B cell (primary cell): ENCODE measurements at regions not wholly inside any gene's neighbourhood (a gene's known extent, or its start where the extent isn't known, plus 50 kb on each side); places are given as distances from the start of the nearest gene placed in this dataset.

ENCODE experiments used
- ATAC-seq: fragments of 200-7000 bp; cut with Tn5 transposase; one replicate; pipeline ENCODE4 v1.10.0; 2021; ENCODE audit warnings: low read depth, mild to moderate bottlenecking, moderate number of reproducible peaks, moderate library complexity
- CTCF ChIA-PET: fragments of 350-600 bp; sonication (Branson Sonifier 250); formaldehyde crosslinking; loops from one replicate; lab custom pipeline; 2021; ENCODE audit warnings: antibody characterized with exemption, inconsistent platforms; lab: Charles Lee
- POLR2A ChIA-PET: fragments of 350-600 bp; sonication (Branson Sonifier 250); formaldehyde crosslinking; loops from one replicate; lab custom pipeline; 2021; ENCODE audit warnings: antibody characterized with exemption; lab: Charles Lee
- DNase-seq: peaks from one replicate; pipeline ENCODE4 v3.0.0; 2013
- H2AFZ ChIP-seq: 2 replicates; pipeline ENCODE4 v1.6.1; 2012; ENCODE audit warnings: mild to moderate bottlenecking, low read depth, low read length; ENCODE audit not compliant: insufficient read depth, poor library complexity, severe bottlenecking
- H3K27ac ChIP-seq, 2 donors: 1 replicate in 1 of 2; 2 replicates in 1 of 2; pipeline ENCODE4 v1.5.1; 2012 to 2013; ENCODE audit warnings: low read length in 2 of 2, mild to moderate bottlenecking in 2 of 2, moderate library complexity in 1 of 2
- H3K27me3 ChIP-seq, 4 experiments: fragments of 200-600 bp in 1 of 4; sonication (generic) in 1 of 4; replicated peaks in 1 of 4; 1 replicate in 2 of 4; 2 replicates in 2 of 4; pipeline versions ENCODE4 v1.6.1 to v1.7.0; 2013 to 2016; ENCODE audit warnings: low read length in 3 of 4, mild to moderate bottlenecking in 2 of 4, mixed read lengths in 1 of 4, moderate library complexity in 1 of 4; ENCODE audit not compliant: insufficient read depth in 4 of 4, control insufficient read depth in 3 of 4; ENCODE audit errors: control extremely low read depth in 1 of 4
- H3K36me3 ChIP-seq, 2 experiments: replicated peaks in 1 of 2; 1 replicate in 1 of 2; 2 replicates in 1 of 2; pipeline versions ENCODE4 v1.6.1 to v1.7.1; 2013; ENCODE audit warnings: low read length in 1 of 2; ENCODE audit not compliant: insufficient read depth in 2 of 2, control insufficient read depth in 1 of 2; ENCODE audit errors: control extremely low read depth in 1 of 2, extremely low read depth in 1 of 2
- H3K4me1 ChIP-seq, 2 donors: fragments of 200-600 bp in 1 of 2; sonication (generic) in 1 of 2; 1 replicate in 1 of 2; 2 replicates in 1 of 2; pipeline versions ENCODE4 v1.5.1 to v1.6.1; 2013 to 2017; ENCODE audit warnings: low read length in 2 of 2; ENCODE audit not compliant: control insufficient read depth in 2 of 2, insufficient read depth in 2 of 2
- H3K4me2 ChIP-seq: replicated peaks from 2 replicates; pipeline ENCODE3; 2012; ENCODE audit warnings: mild to moderate bottlenecking, low read depth, low read length; ENCODE audit not compliant: poor library complexity, severe bottlenecking
- H3K4me3 ChIP-seq, 5 experiments: fragments of 200-600 bp in 1 of 5; sonication (generic) in 1 of 5; 1 replicate in 3 of 5; 2 replicates in 2 of 5; pipeline versions ENCODE4 v1.5.1 to v1.7.0; 2011 to 2016; ENCODE audit warnings: low read length in 4 of 5, mild to moderate bottlenecking in 4 of 5, low read depth in 2 of 5, control low read depth in 1 of 5, moderate library complexity in 1 of 5; ENCODE audit not compliant: insufficient read depth in 1 of 5; ENCODE audit errors: control extremely low read depth in 1 of 5, extremely low read depth in 1 of 5
- H3K79me2 ChIP-seq: fragments of 200-600 bp; sonication (generic); one replicate; pipeline ENCODE4 v1.6.0; 2016; ENCODE audit warnings: low read length; ENCODE audit not compliant: control insufficient read depth, insufficient read depth
- H3K9ac ChIP-seq: fragments of 200-600 bp; sonication (generic); 2 replicates; pipeline ENCODE4 v1.6.1; 2017; ENCODE audit warnings: mild to moderate bottlenecking, low read length, moderate library complexity
- H3K9me3 ChIP-seq, 3 donors: one replicate each; pipeline versions ENCODE4 v1.6.1 to v1.7.1; 2013; ENCODE audit warnings: low read length in 2 of 3; ENCODE audit not compliant: control insufficient read depth in 2 of 3, insufficient read depth in 1 of 3; ENCODE audit errors: control extremely low read depth in 1 of 3
- H4K20me1 ChIP-seq: 2 replicates; pipeline ENCODE4 v1.6.0; 2012; ENCODE audit warnings: mild to moderate bottlenecking, low read length; ENCODE audit not compliant: insufficient read depth, control insufficient read depth, poor library complexity, severe bottlenecking
- H3K27ac Mint-ChIP-seq: one replicate; pipeline ENCODE4 v1.8.0; 2021; ENCODE audit warnings: mixed read lengths
- H3K27me3 Mint-ChIP-seq: one replicate; pipeline ENCODE4 v1.8.0; 2021; ENCODE audit warnings: mixed read lengths
- H3K4me1 Mint-ChIP-seq: one replicate; pipeline ENCODE4 v1.8.0; 2021; ENCODE audit warnings: mixed read lengths
- H3K4me3 Mint-ChIP-seq: one replicate; pipeline ENCODE4 v1.8.0; 2021; ENCODE audit warnings: mixed read lengths
- H3K9me3 Mint-ChIP-seq: one replicate; pipeline ENCODE4 v1.8.0; 2022; ENCODE audit warnings: mixed read lengths; ENCODE audit not compliant: insufficient read depth
- CTCF ChIP-seq: fragments of 200-600 bp; IDR thresholded peaks from one replicate; pipeline ENCODE4 v1.8.0; 2022; ENCODE audit warnings: antibody characterized with exemption, mild to moderate bottlenecking
- EZH2 ChIP-seq: IDR thresholded peaks from 2 replicates; pipeline ENCODE4 v1.6.1; 2012; ENCODE audit warnings: borderline replicate concordance, low read depth, mild to moderate bottlenecking, moderate library complexity, low read length; ENCODE audit not compliant: insufficient read depth, poor library complexity, severe bottlenecking
- WGBS: methylation state at CpG from one replicate; pipeline ENCODE4 v1.1.5; 2013; ENCODE audit warnings: missing lambda C conversion rate; ENCODE audit not compliant: insufficient coverage; 5-methylcytosine and 5-hydroxymethylcytosine counted together
- intact Hi-C: fragments of 100-400 bp; cut with micrococcal nuclease; formaldehyde crosslinking; loops from one replicate; pipeline ENCODE4 v1.10.0; 2022

DNA sequence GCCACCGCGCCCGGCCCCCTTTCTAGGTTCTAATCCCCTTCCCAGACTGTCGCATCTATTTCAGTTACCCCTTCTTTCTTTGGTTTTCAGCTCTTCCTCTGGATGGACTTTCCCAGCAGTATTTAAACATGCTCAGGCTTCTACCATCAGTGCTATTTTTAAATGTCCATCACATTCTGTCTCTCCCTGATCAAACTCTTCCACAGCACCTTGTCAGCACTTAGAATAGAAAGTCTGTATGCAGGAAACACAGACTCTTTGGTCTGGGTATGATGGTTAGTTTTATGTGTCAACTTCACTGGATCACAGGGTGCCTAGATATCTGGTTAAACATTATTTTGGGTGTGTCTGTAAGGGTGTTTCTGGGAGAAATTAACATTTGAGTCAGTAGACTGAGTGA lies 297.8 kb upstream of the ECI2 start:
- Histone ChIP-seq H3K27ac (no peak overlapping the region), H3K4me2 (no peak overlapping the region), H3K27me3 (no peaks in the 10 kb centered on the region), H3K9ac (no peak overlapping the region), H2AFZ (no peak overlapping the region), H3K4me1 (no peaks in the 10 kb centered on the region), H3K4me3 (no peak overlapping the region), H3K79me2 (no peaks in the 10 kb centered on the region), H3K36me3 (no peaks in the 10 kb centered on the region), H4K20me1 (no peaks in the 10 kb centered on the region), H3K9me3 (peaks cover 0 to 15% (median 0%) of the 10 kb centered on the region in 3 donors)
- H3K4me1 Mint-ChIP-seq = no peaks in the 10 kb centered on the region
- H3K9me3 Mint-ChIP-seq = peaks cover 9% of the 10 kb centered on the region
- H3K4me3 Mint-ChIP-seq = no peak overlapping the region
- TF ChIP-seq CTCF (no peak), EZH2 (no peak)
- intact Hi-C loops = no loop called here
- CTCF ChIA-PET = no interaction called here
- POLR2A ChIA-PET = no interaction called here
- no peak for DNase-seq
- H3K27me3 Mint-ChIP-seq = peaks cover 6% of the 10 kb centered on the region
- ATAC-seq = no peak
- no peak overlapping the region for H3K27ac Mint-ChIP-seq
- WGBS = 97% methylated on average over 4 of the region's 4 CpGs

DNA sequence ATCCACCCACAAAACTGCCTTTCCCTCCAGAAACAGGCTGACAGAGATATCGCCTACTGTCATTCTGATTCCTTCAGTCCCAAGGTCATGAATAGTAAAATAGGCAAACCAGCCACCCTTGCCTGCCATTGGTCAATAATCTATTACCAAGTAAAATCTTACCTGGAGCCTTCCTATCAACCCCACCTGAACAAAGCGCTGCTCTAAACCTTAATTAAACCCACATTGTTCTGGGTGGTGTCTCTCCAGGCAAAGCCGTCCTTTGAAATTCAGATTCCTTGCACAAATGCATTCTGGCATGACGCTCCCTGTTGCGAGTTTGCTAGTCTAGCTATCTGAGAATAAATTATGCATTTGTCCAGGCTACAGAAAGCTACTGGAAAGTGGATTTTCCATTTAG lies 291.6 kb upstream of the ECI2 start:
- Mint-ChIP-seq H3K27me3 (no peaks in the 10 kb centered on the region), H3K4me3 (no peak overlapping the region), H3K4me1 (peaks cover under 1% of the 10 kb centered on the region), H3K9me3 (peaks cover 8% of the 10 kb centered on the region), H3K27ac (no peak overlapping the region)
- no peak overlapping the region for H3K27ac ChIP-seq
- H3K79me2 ChIP-seq = no peaks in the 10 kb centered on the region
- peaks cover under 1 to 1% of the 10 kb centered on the region in 2 donors for H3K4me1 ChIP-seq
- H4K20me1 ChIP-seq = no peaks in the 10 kb centered on the region
- ChIA-PET POLR2A (no interaction called here), CTCF (interaction anchor here (1.1 kb wide), 1 partner anchor 13 kb away, joined by 3 read pairs; no protein-coding TSS in a partner anchor)
- H3K9me3 ChIP-seq = peaks cover 0 to 20% (median 4%) of the 10 kb centered on the region in 3 donors
- TF ChIP-seq CTCF = no peak
- TF ChIP-seq EZH2 = no peak
- ATAC-seq (no peak), DNase-seq (no peak)
- no peak overlapping the region for H3K4me2 ChIP-seq
- no peaks in the 10 kb centered on the region for H3K27me3 ChIP-seq
- WGBS = 100% methylated on average over 5 of the region's 5 CpGs
- H2AFZ ChIP-seq = no peak overlapping the region
- no peak overlapping the region for H3K9ac ChIP-seq
- H3K4me3 ChIP-seq = no peak overlapping the region
- intact Hi-C loops = no loop called here
- no peaks in the 10 kb centered on the region for H3K36me3 ChIP-seq
